Endothelial cell of umbilical vein (primary cell): ENCODE measurements at regions not wholly inside any gene's neighbourhood (a gene's known extent, or its start where the extent isn't known, plus 50 kb on each side); places are given as distances from the start of the nearest gene placed in this dataset.

ENCODE experiments used
- BruUV-seq: library from RNA; stranded (reverse); fragments of 400-500 nt; replicated peaks from 2 replicates; lab custom pipeline; 2021; lab: Mats Ljungman, UMichigan
- CTCF ChIA-PET: fragments of 300-600, 350-600 bp; sonication (Branson Sonifier 250); formaldehyde crosslinking; loops from one replicate; lab custom pipeline; 2021; ENCODE audit warnings: antibody characterized with exemption, inconsistent platforms; lab: Charles Lee
- POLR2A ChIA-PET: fragments of 300-600, 350-600 bp; sonication (Branson Sonifier 250); formaldehyde crosslinking; loops from one replicate; lab custom pipeline; 2021; ENCODE audit warnings: antibody characterized with exemption, inconsistent platforms; lab: Charles Lee
- DNase-seq: peaks from one replicate; pipeline ENCODE4 v3.0.0-alpha.2; 2011; ENCODE audit warnings: low read depth, low spot score
- FAIRE-seq: peaks from 2 replicates; lab custom pipeline; 2011; peaks lifted over from hg19 to GRCh38; lab: Jason Lieb, UNC
- H2AFZ ChIP-seq: 2 replicates; pipeline ENCODE4 v1.6.0; 2012; ENCODE audit warnings: low read depth, low read length, control low read depth, inconsistent platforms
- H3K27ac ChIP-seq: 2 replicates; pipeline ENCODE4 v1.5.1; 2011; ENCODE audit warnings: low read depth, mild to moderate bottlenecking, control low read depth, low read length, moderate library complexity; ENCODE audit not compliant: insufficient read depth
- H3K27me3 ChIP-seq, 2 experiments: 2 replicates each; pipeline versions ENCODE4 v1.6.0 to v1.6.1; 2011; ENCODE audit warnings: low read length in 2 of 2, mixed read lengths in 1 of 2; ENCODE audit not compliant: control insufficient read depth in 2 of 2, insufficient read depth in 2 of 2
- H3K36me3 ChIP-seq, 2 experiments: 2 replicates in 1 of 2; 3 replicates in 1 of 2; pipeline ENCODE4 v1.5.1; 2011; ENCODE audit warnings: low read length in 2 of 2, mild to moderate bottlenecking in 1 of 2, moderate library complexity in 1 of 2; ENCODE audit not compliant: control insufficient read depth in 2 of 2, insufficient read depth in 2 of 2; ENCODE audit errors: extremely low read depth in 1 of 2
- H3K4me1 ChIP-seq: 3 replicates; pipeline ENCODE4 v1.5.1; 2011; ENCODE audit warnings: mild to moderate bottlenecking, low read length; ENCODE audit not compliant: control insufficient read depth, insufficient read depth; ENCODE audit errors: extremely low read depth
- H3K4me2 ChIP-seq: 2 replicates; pipeline ENCODE4 v1.6.1; 2011; ENCODE audit warnings: low read length, control low read depth, mixed read lengths; ENCODE audit not compliant: insufficient read depth
- H3K4me3 ChIP-seq, 3 experiments: fragments of 200-600 bp in 1 of 3; sonication (generic), shearing (Covaris generic) in 1 of 3; replicated peaks in 1 of 3; 2 replicates each; pipeline ENCODE4 v1.5.1; 2011 to 2016; ENCODE audit warnings: control low read depth in 3 of 3, low read length in 3 of 3, mild to moderate bottlenecking in 2 of 3, inconsistent platforms in 1 of 3, low read depth in 1 of 3, moderate library complexity in 1 of 3; ENCODE audit not compliant: insufficient read depth in 1 of 3
- H3K79me2 ChIP-seq: 2 replicates; pipeline ENCODE4 v1.6.0; 2012; ENCODE audit warnings: low read length, inconsistent platforms; ENCODE audit not compliant: control insufficient read depth, insufficient read depth
- H3K9ac ChIP-seq: replicated peaks from 2 replicates; pipeline ENCODE3; 2011; ENCODE audit warnings: low read length, control low read depth; ENCODE audit not compliant: insufficient read depth; ENCODE audit errors: extremely low read depth
- H3K9me1 ChIP-seq: replicated peaks from 3 replicates; pipeline ENCODE4 v1.6.0; 2011; ENCODE audit warnings: mild to moderate bottlenecking, low read length; ENCODE audit not compliant: control insufficient read depth, insufficient read depth; ENCODE audit errors: extremely low read depth
- H3K9me3 ChIP-seq: replicated peaks from 2 replicates; pipeline ENCODE4 v1.5.1; 2012; ENCODE audit warnings: low read length, inconsistent platforms; ENCODE audit not compliant: control insufficient read depth, insufficient read depth
- H4K20me1 ChIP-seq: replicated peaks from 2 replicates; pipeline ENCODE3; 2011; ENCODE audit warnings: mild to moderate bottlenecking, low read length; ENCODE audit not compliant: control insufficient read depth, insufficient read depth; ENCODE audit errors: extremely low read depth
- CTCF ChIP-seq, 2 donors: IDR thresholded peaks; 1 replicate in 1 of 2; 2 replicates in 1 of 2; pipeline ENCODE4 v1.5.1; 2011; ENCODE audit warnings: low read length in 2 of 2, mild to moderate bottlenecking in 2 of 2, moderate library complexity in 2 of 2, control low read depth in 1 of 2, inconsistent platforms in 1 of 2, low read depth in 1 of 2; ENCODE audit not compliant: insufficient read depth in 1 of 2; ENCODE audit errors: extremely low read depth in 1 of 2
- EZH2 ChIP-seq: IDR thresholded peaks from 2 replicates; pipeline ENCODE4 v1.6.1; 2012; ENCODE audit warnings: borderline replicate concordance, low read depth, mild to moderate bottlenecking, moderate library complexity, low read length, inconsistent platforms; ENCODE audit not compliant: severe bottlenecking
- FOS ChIP-seq: IDR thresholded peaks from 2 replicates; pipeline ENCODE4 v1.6.1; 2011; ENCODE audit warnings: mild to moderate bottlenecking, low read length, moderate library complexity, borderline replicate concordance; ENCODE audit not compliant: insufficient read depth
- GATA2 ChIP-seq: IDR thresholded peaks from 2 replicates; pipeline ENCODE4 v1.7.0; 2011; ENCODE audit warnings: low read depth, mild to moderate bottlenecking, moderate library complexity, mixed read lengths, low read length; ENCODE audit not compliant: insufficient read length, insufficient read depth
- JUN ChIP-seq: IDR thresholded peaks from 2 replicates; pipeline ENCODE4 v1.6.1; 2011; ENCODE audit warnings: borderline replicate concordance, low read depth; ENCODE audit not compliant: insufficient read length, insufficient read depth
- MAX ChIP-seq: IDR thresholded peaks from 2 replicates; pipeline ENCODE4 v1.6.1; 2011; ENCODE audit not compliant: insufficient read depth, insufficient read length
- MYC ChIP-seq: IDR thresholded peaks from one replicate; pipeline ENCODE4 v1.6.1; 2011; ENCODE audit warnings: mild to moderate bottlenecking, low read depth, low read length
- POLR2A ChIP-seq: IDR thresholded peaks from 2 replicates; pipeline ENCODE4 v1.6.1; 2012; ENCODE audit warnings: low read depth, mild to moderate bottlenecking, control low read depth, low read length
- POLR2AphosphoS5 ChIP-seq: IDR thresholded peaks from 2 replicates; pipeline ENCODE4 v1.6.1; 2012; ENCODE audit warnings: low read depth, mild to moderate bottlenecking, control low read depth, low read length, moderate library complexity; ENCODE audit not compliant: insufficient read depth
- dilution Hi-C: fragments of 300-500 bp; cut with MboI; formaldehyde crosslinking; loops from one replicate; pipeline ENCODE4 v1.15.0; 2019; ENCODE audit warnings: low sequenced_read_pairs; ENCODE audit not compliant: extremely low pct_ligation_motif_present
- intact Hi-C: fragments of 100-400 bp; cut with micrococcal nuclease; formaldehyde crosslinking; loops from one replicate; pipeline ENCODE4 v1.10.0; 2022

GRCh38 chr4:187617113-187617512 is 378.5 kb upstream of the ZFP42 start:
- H3K4me3 ChIP-seq, result no peak overlapping the region
- intact Hi-C loops (no loop called here), dilution Hi-C loops (no loop called here)
- no peak overlapping the region for H3K9ac ChIP-seq
- H4K20me1 ChIP-seq, result no peaks in the 10 kb centered on the region
- no peaks in the 10 kb centered on the region for H3K27me3 ChIP-seq
- H3K9me3 ChIP-seq, result no peaks in the 10 kb centered on the region
- no peak overlapping the region for H2AFZ ChIP-seq
- H3K79me2 ChIP-seq, result no peaks in the 10 kb centered on the region
- ChIA-PET CTCF (interaction anchor here (1.2 kb wide), 1 partner anchor 11 kb away, joined by 4 read pairs; no protein-coding TSS in a partner anchor), POLR2A (no interaction called here)
- no peak overlapping the region for H3K4me2 ChIP-seq
- no peak for TF ChIP-seq FOS
- no peak for TF ChIP-seq JUN
- TF ChIP-seq MYC, result no peak
- no peak for TF ChIP-seq POLR2A
- no peak for TF ChIP-seq POLR2AphosphoS5
- no peak for TF ChIP-seq EZH2
- TF ChIP-seq MAX, result no peak
- no peak for TF ChIP-seq GATA2
- TF ChIP-seq CTCF (IDR thresholded peaks at IDR 0.05; ENCODE audit: extremely low read depth in 1 of 2, insufficient read depth in 1 of 2, low read depth in 1 of 2, low read length in 2 of 2), result no peak
- no peaks in the 10 kb centered on the region for H3K4me1 ChIP-seq
- no peaks in the 10 kb centered on the region for H3K9me1 ChIP-seq
- DNase-seq (no peak), FAIRE-seq (no peak)
- BruUV-seq, result no TSS peak
- no peaks in the 10 kb centered on the region for H3K36me3 ChIP-seq
- H3K27ac ChIP-seq, result no peak overlapping the region
